Upper lobe of left lung (tissue), 4 donors: ENCODE measurements at regions not wholly inside any gene's neighbourhood (a gene's known extent, or its start where the extent isn't known, plus 50 kb on each side); places are given as distances from the start of the nearest gene placed in this dataset.

Source experiments
- CTCF ChIP-seq, 6 experiments: fragments of 450-650 bp in 4 of 6; fragments of 200-600 bp in 2 of 6; sonication (generic) in 2 of 6; IDR thresholded peaks; one replicate each; pipeline ENCODE4 v1.5.1; 2016 to 2019; ENCODE audit warnings: antibody characterized with exemption in 6 of 6
- EP300 ChIP-seq, 4 donors: sonication (generic); formaldehyde crosslinking; IDR thresholded peaks; one replicate each; pipeline ENCODE4 v1.5.1; 2017; ENCODE audit warnings: antibody characterized with exemption in 4 of 4, control low read depth in 2 of 4

GRCh38 chr3:132232231-132232792, 84.9 kb upstream of the ACP3 start:
- TF ChIP-seq EP300 (IDR thresholded peaks at IDR 0.05), result no peak
- TF ChIP-seq CTCF (IDR thresholded peaks at IDR 0.05), result no peak
